PC-9 (cell line): ENCODE measurements at regions not wholly inside any gene's neighbourhood (a gene's known extent, or its start where the extent isn't known, plus 50 kb on each side); places are given as distances from the start of the nearest gene placed in this dataset.

Experiments
- BruUV-seq: library from RNA; stranded (reverse); fragments of 400-500 nt; replicated peaks from 2 replicates; lab custom pipeline; 2021; lab: Mats Ljungman, UMichigan
- CTCF ChIA-PET: fragments of 300-600 bp; sonication (Branson Sonifier 250); formaldehyde crosslinking; loops from one replicate; lab custom pipeline; 2022; ENCODE audit warnings: antibody characterized with exemption; lab: Charles Lee
- POLR2A ChIA-PET: fragments of 300-600 bp; sonication (Branson Sonifier 250); formaldehyde crosslinking; loops from one replicate; lab custom pipeline; 2022; ENCODE audit warnings: antibody characterized with exemption; ENCODE audit not compliant: unreplicated experiment; lab: Charles Lee
- DNase-seq, 2 experiments: peaks; one replicate each; pipeline versions ENCODE4 v3.0.0 to v3.0.0-alpha.2; 2015 to 2022; ENCODE audit warnings: mixed read lengths in 1 of 2
- H2AFZ ChIP-seq: fragments of 200-600 bp; sonication (generic); 2 replicates; pipeline ENCODE4 v1.8.1; 2017; ENCODE audit warnings: antibody characterized with exemption
- H3F3A ChIP-seq: fragments of 200-600 bp; sonication (generic); 2 replicates; pipeline ENCODE4 v1.8.1; 2017; ENCODE audit warnings: antibody characterized with exemption, mild to moderate bottlenecking, low read depth; ENCODE audit not compliant: insufficient read depth
- H3K27ac ChIP-seq: fragments of 200-600 bp; sonication (generic); 2 replicates; pipeline ENCODE4 v1.6.1; 2016; ENCODE audit warnings: mixed run types
- H3K27me3 ChIP-seq: fragments of 200-600 bp; sonication (generic); 2 replicates; pipeline ENCODE4 v1.6.1; 2016; ENCODE audit warnings: low read depth, mixed run types; ENCODE audit not compliant: insufficient read depth
- H3K36me3 ChIP-seq: fragments of 200-600 bp; sonication (generic); 2 replicates; pipeline ENCODE4 v1.6.1; 2016; ENCODE audit warnings: low read depth, mixed run types
- H3K4me1 ChIP-seq: fragments of 200-600 bp; sonication (generic); replicated peaks from 2 replicates; pipeline ENCODE4 v1.6.1; 2016; ENCODE audit warnings: mixed run types; ENCODE audit not compliant: insufficient read depth
- H3K4me2 ChIP-seq: fragments of 200-600 bp; sonication (generic); 2 replicates; pipeline ENCODE4 v1.6.1; 2017; ENCODE audit warnings: mixed run types
- H3K4me3 ChIP-seq: fragments of 200-600 bp; sonication (generic); 2 replicates; pipeline ENCODE4 v1.6.1; 2016; ENCODE audit warnings: mixed run types
- H3K79me2 ChIP-seq: fragments of 200-600 bp; sonication (generic); 2 replicates; pipeline ENCODE4 v1.6.1; 2017; ENCODE audit warnings: low read depth, mixed run types
- H3K9me2 ChIP-seq: fragments of 200-600 bp; sonication (generic); 2 replicates; pipeline ENCODE4 v1.8.1; 2017; ENCODE audit warnings: mild to moderate bottlenecking; ENCODE audit not compliant: insufficient read depth
- H3K9me3 ChIP-seq: fragments of 200-600 bp; sonication (generic); 2 replicates; pipeline ENCODE4 v1.8.1; 2016; ENCODE audit warnings: low read depth; ENCODE audit not compliant: insufficient read depth
- H4K20me1 ChIP-seq: fragments of 200-600 bp; sonication (generic); 2 replicates; pipeline ENCODE4 v1.8.1; 2017; ENCODE audit not compliant: insufficient read depth
- EZH2 ChIP-seq: fragments of 200-600 bp; sonication (generic); IDR thresholded peaks from 2 replicates; pipeline ENCODE4 v1.8.0; 2017; ENCODE audit warnings: antibody characterized with exemption, low read depth
- intact Hi-C: fragments of 100-400 bp; cut with micrococcal nuclease; formaldehyde crosslinking; loops from one replicate; pipeline ENCODE4 v1.10.0; 2022; ENCODE audit not compliant: unreplicated experiment
- TF ChIP-seq, protein P1 (sequence below): fragments of 200-600 bp; sonication (generic); conservative IDR thresholded peaks from 2 replicates; pipeline ENCODE4 v1.6.1; 2017; ENCODE audit warnings: mixed run types, antibody characterized with exemption, mild to moderate bottlenecking, moderate library complexity

DNA sequence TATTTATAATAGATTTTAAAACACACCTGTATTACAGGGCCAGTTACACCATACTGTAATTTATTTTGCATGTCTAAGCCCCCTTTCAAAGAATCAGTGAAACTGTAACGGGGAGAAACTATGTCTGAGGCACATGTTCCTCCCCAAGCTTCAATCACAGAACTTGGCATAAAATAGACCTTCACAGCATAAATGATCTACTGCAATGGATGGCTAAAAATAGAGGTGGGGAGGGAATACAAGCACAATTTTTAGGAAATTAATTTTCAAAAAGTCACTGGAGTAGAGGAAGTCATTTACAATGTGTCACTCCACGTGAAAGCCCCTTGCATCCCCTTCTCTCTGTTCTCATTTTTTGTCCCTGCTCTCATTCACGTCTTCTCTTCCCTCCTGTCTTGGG, 385.2 kb downstream of the TNS3 start:
- H3K27ac ChIP-seq: no peak overlapping the region
- no peak overlapping the region for H3K4me3 ChIP-seq
- DNase-seq: no peak
- no peaks in the 10 kb centered on the region for H3K36me3 ChIP-seq
- intact Hi-C loops: no loop called here
- BruUV-seq: no TSS peak
- H3K4me2 ChIP-seq: no peak overlapping the region
- no peaks in the 10 kb centered on the region for H3K4me1 ChIP-seq
- H3F3A ChIP-seq: no peaks in the 10 kb centered on the region
- ChIA-PET POLR2A (interaction anchor here (0.6 kb wide), 1 partner anchor 760 kb away, joined by 4 read pairs; no protein-coding TSS in a partner anchor), CTCF (no interaction called here)
- H3K9me2 ChIP-seq: no peaks in the 10 kb centered on the region
- TF ChIP-seq, protein P1, sequence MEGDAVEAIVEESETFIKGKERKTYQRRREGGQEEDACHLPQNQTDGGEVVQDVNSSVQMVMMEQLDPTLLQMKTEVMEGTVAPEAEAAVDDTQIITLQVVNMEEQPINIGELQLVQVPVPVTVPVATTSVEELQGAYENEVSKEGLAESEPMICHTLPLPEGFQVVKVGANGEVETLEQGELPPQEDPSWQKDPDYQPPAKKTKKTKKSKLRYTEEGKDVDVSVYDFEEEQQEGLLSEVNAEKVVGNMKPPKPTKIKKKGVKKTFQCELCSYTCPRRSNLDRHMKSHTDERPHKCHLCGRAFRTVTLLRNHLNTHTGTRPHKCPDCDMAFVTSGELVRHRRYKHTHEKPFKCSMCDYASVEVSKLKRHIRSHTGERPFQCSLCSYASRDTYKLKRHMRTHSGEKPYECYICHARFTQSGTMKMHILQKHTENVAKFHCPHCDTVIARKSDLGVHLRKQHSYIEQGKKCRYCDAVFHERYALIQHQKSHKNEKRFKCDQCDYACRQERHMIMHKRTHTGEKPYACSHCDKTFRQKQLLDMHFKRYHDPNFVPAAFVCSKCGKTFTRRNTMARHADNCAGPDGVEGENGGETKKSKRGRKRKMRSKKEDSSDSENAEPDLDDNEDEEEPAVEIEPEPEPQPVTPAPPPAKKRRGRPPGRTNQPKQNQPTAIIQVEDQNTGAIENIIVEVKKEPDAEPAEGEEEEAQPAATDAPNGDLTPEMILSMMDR: no peak
- TF ChIP-seq EZH2: no peak
- no peaks in the 10 kb centered on the region for H4K20me1 ChIP-seq
- no peak overlapping the region for H2AFZ ChIP-seq
- H3K79me2 ChIP-seq: no peaks in the 10 kb centered on the region
- peaks cover 16% of the 10 kb centered on the region; the same call in 1 of the 2 replicates for H3K27me3 ChIP-seq
- H3K9me3 ChIP-seq: no peaks in the 10 kb centered on the region

DNA sequence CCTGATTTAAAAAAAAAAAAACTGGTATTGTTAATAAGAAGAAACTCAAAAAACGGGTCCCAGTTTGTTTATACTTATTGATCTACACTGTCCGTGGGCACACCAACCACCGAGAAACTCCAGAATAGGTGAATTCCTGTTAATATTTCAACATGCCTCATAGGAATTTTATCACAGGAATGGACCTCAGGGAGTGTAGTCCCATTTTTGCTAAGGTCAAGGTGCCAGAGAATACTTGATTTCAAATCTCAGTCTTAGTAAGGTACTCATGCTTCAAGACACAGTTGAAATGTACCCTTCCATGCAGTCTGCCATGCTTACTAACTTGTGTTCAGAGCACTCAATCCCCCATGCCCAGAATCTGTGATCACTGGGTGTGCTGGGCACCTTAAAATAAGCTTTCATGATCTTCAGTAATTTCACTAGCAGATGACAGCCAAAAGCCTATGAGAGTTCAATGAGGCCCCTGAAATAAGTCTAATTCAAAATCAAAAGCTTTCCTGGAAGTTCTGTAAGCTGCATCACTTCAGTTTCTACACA, 385.7 kb downstream of the TNS3 start:
- no peaks in the 10 kb centered on the region for H3K9me2 ChIP-seq
- TF ChIP-seq EZH2: no peak
- TF ChIP-seq, protein P1: no peak
- no peaks in the 10 kb centered on the region for H3K36me3 ChIP-seq
- peaks cover 18% of the 10 kb centered on the region; the same call in 1 of the 2 replicates for H3K27me3 ChIP-seq
- CTCF ChIA-PET: no interaction called here
- H3K4me1 ChIP-seq: no peaks in the 10 kb centered on the region
- DNase-seq: no peak
- no TSS peak for BruUV-seq
- POLR2A ChIA-PET: interaction anchor here (0.6 kb wide), 1 partner anchor 761 kb away, joined by 4 read pairs; no protein-coding TSS in a partner anchor
- no peaks in the 10 kb centered on the region for H4K20me1 ChIP-seq
- H3K79me2 ChIP-seq: no peaks in the 10 kb centered on the region
- H2AFZ ChIP-seq: no peak overlapping the region
- H3F3A ChIP-seq: no peaks in the 10 kb centered on the region
- H3K4me2 ChIP-seq: no peak overlapping the region
- H3K4me3 ChIP-seq: no peak overlapping the region
- intact Hi-C loops: no loop called here
- no peak overlapping the region for H3K27ac ChIP-seq
- no peaks in the 10 kb centered on the region for H3K9me3 ChIP-seq

DNA sequence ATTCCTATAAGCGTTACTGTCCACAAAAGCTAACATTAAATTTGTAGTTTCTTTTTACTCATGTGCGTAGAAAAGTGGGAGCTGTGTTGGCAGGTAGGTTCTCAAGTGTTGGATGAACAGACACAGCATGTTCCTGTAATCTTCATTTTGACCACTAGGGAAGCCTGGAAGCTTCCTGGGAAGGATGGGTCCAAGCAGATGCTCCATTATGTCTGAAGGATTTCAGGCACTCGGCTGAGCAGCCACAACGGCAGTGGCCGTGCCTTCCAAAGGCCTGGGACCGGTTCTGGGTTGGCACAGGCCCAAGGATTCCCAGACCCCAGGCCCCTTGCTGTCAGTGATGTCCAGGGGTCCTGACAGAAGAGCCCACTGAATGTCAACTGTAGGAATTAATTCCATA, 386.3 kb downstream of the TNS3 start:
- Histone ChIP-seq H3K9me3 (no peaks in the 10 kb centered on the region), H3K27ac (no peak overlapping the region), H3K4me1 (no peaks in the 10 kb centered on the region), H3K4me3 (no peak overlapping the region), H3K4me2 (no peak overlapping the region), H3F3A (no peaks in the 10 kb centered on the region), H4K20me1 (no peaks in the 10 kb centered on the region), H3K27me3 (peaks cover 23% of the 10 kb centered on the region; the same call in 1 of the 2 replicates), H2AFZ (no peak overlapping the region), H3K79me2 (no peaks in the 10 kb centered on the region), H3K36me3 (no peaks in the 10 kb centered on the region), H3K9me2 (no peaks in the 10 kb centered on the region)
- no TSS peak for BruUV-seq
- intact Hi-C loops: no loop called here
- no peak for DNase-seq
- ChIA-PET POLR2A (no interaction called here), CTCF (interaction anchor here (0.6 kb wide), 1 partner anchor 1788 kb away, joined by 4 read pairs; no protein-coding TSS in a partner anchor)
- TF ChIP-seq EZH2: no peak
- TF ChIP-seq, protein P1: peak; percentile 55
